ENCODE measurements at regions not wholly inside any gene's neighbourhood (a gene's known extent, or its start where the extent isn't known, plus 50 kb on each side); places are given as distances from the start of the nearest gene placed in this dataset.

- no peak overlapping the region for H3K4me3 ChIP-seq (replicated peaks; ENCODE audit: low read depth, low read length)
- TF ChIP-seq, protein P1, sequence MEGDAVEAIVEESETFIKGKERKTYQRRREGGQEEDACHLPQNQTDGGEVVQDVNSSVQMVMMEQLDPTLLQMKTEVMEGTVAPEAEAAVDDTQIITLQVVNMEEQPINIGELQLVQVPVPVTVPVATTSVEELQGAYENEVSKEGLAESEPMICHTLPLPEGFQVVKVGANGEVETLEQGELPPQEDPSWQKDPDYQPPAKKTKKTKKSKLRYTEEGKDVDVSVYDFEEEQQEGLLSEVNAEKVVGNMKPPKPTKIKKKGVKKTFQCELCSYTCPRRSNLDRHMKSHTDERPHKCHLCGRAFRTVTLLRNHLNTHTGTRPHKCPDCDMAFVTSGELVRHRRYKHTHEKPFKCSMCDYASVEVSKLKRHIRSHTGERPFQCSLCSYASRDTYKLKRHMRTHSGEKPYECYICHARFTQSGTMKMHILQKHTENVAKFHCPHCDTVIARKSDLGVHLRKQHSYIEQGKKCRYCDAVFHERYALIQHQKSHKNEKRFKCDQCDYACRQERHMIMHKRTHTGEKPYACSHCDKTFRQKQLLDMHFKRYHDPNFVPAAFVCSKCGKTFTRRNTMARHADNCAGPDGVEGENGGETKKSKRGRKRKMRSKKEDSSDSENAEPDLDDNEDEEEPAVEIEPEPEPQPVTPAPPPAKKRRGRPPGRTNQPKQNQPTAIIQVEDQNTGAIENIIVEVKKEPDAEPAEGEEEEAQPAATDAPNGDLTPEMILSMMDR (IDR thresholded peaks at IDR 0.05; ENCODE audit: low read depth, low read length, missing control alignments), result no peak
- DNase-seq (ENCODE audit: extremely low read depth, low read depth), result no peak
Observed at GRCh38 chr13:21894703-21895699, 224.1 kb downstream of the FGF9 start.

- no peak overlapping the region for H3K4me3 ChIP-seq (replicated peaks; ENCODE audit: low read depth, low read length)
- DNase-seq (ENCODE audit: extremely low read depth, low read depth), result no peak
- TF ChIP-seq, protein P1 (IDR thresholded peaks at IDR 0.05; ENCODE audit: low read depth, low read length, missing control alignments), result no peak
Observed at GRCh38 chr13:21895779-21896178, 224.9 kb downstream of the FGF9 start.

DNA sequence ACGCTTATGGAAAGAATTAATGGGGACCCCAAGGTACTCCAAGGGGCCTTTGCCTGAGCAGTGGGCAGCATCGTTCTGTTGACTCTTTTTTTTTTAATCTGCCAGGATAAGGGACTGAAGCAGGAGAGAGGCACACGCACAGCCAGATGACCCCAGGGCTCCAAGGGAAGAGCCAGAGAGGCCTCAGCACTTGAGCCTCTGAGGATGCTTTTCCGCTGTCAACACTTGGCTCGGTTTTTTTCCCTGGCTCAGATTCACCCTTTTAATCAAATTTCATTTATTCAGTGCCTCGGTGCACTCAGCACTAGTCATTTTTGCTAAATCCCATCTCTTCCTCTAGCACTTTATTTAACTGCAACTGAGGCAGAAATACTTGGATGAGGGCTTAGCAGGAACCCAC, 226.3 kb downstream of the FGF9 start:
- H3K4me3 ChIP-seq (replicated peaks; ENCODE audit: low read depth, low read length), result no peak overlapping the region
- TF ChIP-seq, protein P1 (IDR thresholded peaks at IDR 0.05; ENCODE audit: low read depth, low read length, missing control alignments), result no peak
- DNase-seq (ENCODE audit: extremely low read depth, low read depth), result no peak

DNA sequence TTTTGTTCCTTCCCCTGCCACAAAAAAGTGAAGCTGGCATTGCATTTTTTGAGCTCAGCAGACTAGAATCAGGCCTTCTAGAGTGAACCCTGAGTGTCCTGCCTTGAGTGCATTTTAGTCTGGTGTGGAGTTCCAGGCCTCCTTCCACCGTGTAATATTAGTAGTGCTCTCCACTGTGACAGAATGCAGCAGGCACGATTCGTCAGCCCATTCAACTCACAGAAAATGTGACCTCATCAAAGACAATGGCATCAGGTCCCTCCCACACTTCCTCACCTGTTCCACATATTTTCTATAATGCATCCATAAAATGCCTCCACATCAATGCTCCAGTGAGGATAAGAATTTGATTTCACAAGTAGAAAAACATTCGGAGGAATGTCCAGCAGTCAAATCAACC, 227.6 kb downstream of the FGF9 start:
- DNase-seq (ENCODE audit: extremely low read depth, low read depth), result no peak
- TF ChIP-seq, protein P1 (IDR thresholded peaks at IDR 0.05; ENCODE audit: low read depth, low read length, missing control alignments), result no peak
- no peak overlapping the region for H3K4me3 ChIP-seq (replicated peaks; ENCODE audit: low read depth, low read length)

- TF ChIP-seq, protein P1 (IDR thresholded peaks at IDR 0.05; ENCODE audit: low read depth, low read length, missing control alignments), result no peak
- no peak for DNase-seq (ENCODE audit: extremely low read depth, low read depth)
- no peak overlapping the region for H3K4me3 ChIP-seq (replicated peaks; ENCODE audit: low read depth, low read length)
Observed at GRCh38 chr13:21898945-21899344, 228.1 kb downstream of the FGF9 start.

DNA sequence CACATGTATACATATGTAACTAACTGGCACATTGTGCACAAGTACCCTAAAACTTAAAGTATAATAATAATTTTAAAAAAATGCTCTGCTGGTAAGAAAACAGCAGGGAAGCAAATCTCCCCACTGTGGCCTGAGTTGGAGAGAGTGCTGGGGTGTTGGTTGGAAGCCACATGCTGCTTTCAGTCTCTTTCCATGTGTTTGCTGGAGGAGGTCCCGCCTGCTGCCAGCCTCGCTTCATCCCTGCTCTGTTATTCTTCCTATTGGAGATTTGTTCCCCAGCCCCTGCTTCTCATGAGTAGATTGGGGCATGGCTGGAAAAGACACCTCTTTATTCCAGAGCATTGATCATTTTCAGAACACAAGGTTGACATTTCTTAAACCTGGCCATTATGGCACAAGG, 230.5 kb downstream of the FGF9 start:
- TF ChIP-seq, protein P1 (IDR thresholded peaks at IDR 0.05; ENCODE audit: low read depth, low read length, missing control alignments), result no peak
- H3K4me3 ChIP-seq (replicated peaks; ENCODE audit: low read depth, low read length), result no peak overlapping the region
- DNase-seq (ENCODE audit: extremely low read depth, low read depth), result no peak
